GM12875 (cell line): ENCODE measurements at regions not wholly inside any gene's neighbourhood (a gene's known extent, or its start where the extent isn't known, plus 50 kb on each side); places are given as distances from the start of the nearest gene placed in this dataset.

Experiments
- H3K4me3 ChIP-seq: one replicate; pipeline ENCODE4 v1.5.1; 2011; ENCODE audit warnings: low read depth, low read length, control low read depth
- CTCF ChIP-seq: IDR thresholded peaks from 2 replicates; pipeline ENCODE4 v1.5.1; 2011; ENCODE audit warnings: low read depth, mild to moderate bottlenecking, control low read depth, inconsistent platforms, low read length, moderate library complexity, borderline replicate concordance; ENCODE audit not compliant: insufficient read depth

- H3K4me3 ChIP-seq, result no peak overlapping the region
- TF ChIP-seq CTCF, result no peak
Observed at GRCh38 chr2:150284116-150284515, 203.4 kb downstream of the RND3 start.

- H3K4me3 ChIP-seq, result no peak overlapping the region
- TF ChIP-seq CTCF, result no peak
Observed at GRCh38 chr2:150282771-150283371, 204.6 kb downstream of the RND3 start.

- TF ChIP-seq CTCF, result no peak
- H3K4me3 ChIP-seq, result no peak overlapping the region
Observed at GRCh38 chr2:150282357-150282756, 205.1 kb downstream of the RND3 start.

GRCh38 chr2:150280231-150280630 lies 207.2 kb downstream of the RND3 start:
- no peak for TF ChIP-seq CTCF
- no peak overlapping the region for H3K4me3 ChIP-seq

- no peak for TF ChIP-seq CTCF
- H3K4me3 ChIP-seq, result no peak overlapping the region
Observed at GRCh38 chr2:150279686-150280085, 207.8 kb downstream of the RND3 start.

- TF ChIP-seq CTCF, result no peak
Observed at GRCh38 chr2:150276737-150277136, 210.7 kb downstream of the RND3 start.

GRCh38 chr2:150274108-150274507 lies 213.4 kb downstream of the RND3 start:
- no peak for TF ChIP-seq CTCF

More at GRCh38 chr2:150276737-150277136, 210.7 kb downstream of the RND3 start:
- no peak overlapping the region for H3K4me3 ChIP-seq

More at GRCh38 chr2:150274108-150274507, 213.4 kb downstream of the RND3 start:
- no peak overlapping the region for H3K4me3 ChIP-seq
